H7 (cell line): ENCODE measurements at regions not wholly inside any gene's neighbourhood (a gene's known extent, or its start where the extent isn't known, plus 50 kb on each side); places are given as distances from the start of the nearest gene placed in this dataset.
A peak's percentile ranks its signal among the peaks of the same experiment; 100 is the strongest.
"Not testable (repeated sequence)": the region's sequence is repeated elsewhere in the genome, so short reads cannot be mapped to it uniquely, and the experiment has no call there.

Source experiments
- DNase-seq: peaks from one replicate; pipeline ENCODE4 v3.0.0; 2012
- H3K27me3 ChIP-seq: 2 replicates; pipeline ENCODE4 v1.6.0; 2011; ENCODE audit warnings: mild to moderate bottlenecking, low read length; ENCODE audit not compliant: control insufficient read depth, insufficient read depth
- H3K36me3 ChIP-seq: replicated peaks from 2 replicates; pipeline ENCODE4 v1.5.1; 2011; ENCODE audit warnings: low read length; ENCODE audit not compliant: control insufficient read depth, insufficient read depth
- H3K4me3 ChIP-seq: 2 replicates; pipeline ENCODE4 v1.5.1; 2011; ENCODE audit warnings: low read depth, mild to moderate bottlenecking, control low read depth, low read length, moderate library complexity; ENCODE audit not compliant: insufficient read depth

DNA sequence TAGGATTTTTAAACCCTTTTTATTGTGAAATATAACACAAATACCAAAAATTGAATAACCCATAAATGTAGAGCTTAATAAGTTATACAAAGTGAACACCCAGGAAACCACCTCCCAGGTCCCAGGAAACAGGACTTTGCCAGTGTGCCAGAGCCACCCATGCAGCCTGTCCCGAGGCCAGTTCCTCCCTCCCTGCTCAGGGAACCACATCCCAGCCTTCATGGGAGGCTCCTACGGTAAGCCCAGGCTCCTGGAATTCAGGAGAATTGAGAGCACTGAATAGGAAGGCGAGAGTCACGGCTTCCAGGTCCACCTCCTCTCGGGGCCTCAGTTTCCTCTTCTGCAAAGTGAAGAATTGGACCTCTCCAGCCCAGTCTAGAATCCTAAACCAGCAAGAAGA, 178.2 kb downstream of the TMEM132E start:
- Histone ChIP-seq H3K36me3 (no peaks in the 10 kb centered on the region), H3K4me3 (no peak overlapping the region), H3K27me3 (0 out of 2 replicates have a peak, but pooled peaks cover 1% of the 10 kb centered on the region)
- no peak for DNase-seq

DNA sequence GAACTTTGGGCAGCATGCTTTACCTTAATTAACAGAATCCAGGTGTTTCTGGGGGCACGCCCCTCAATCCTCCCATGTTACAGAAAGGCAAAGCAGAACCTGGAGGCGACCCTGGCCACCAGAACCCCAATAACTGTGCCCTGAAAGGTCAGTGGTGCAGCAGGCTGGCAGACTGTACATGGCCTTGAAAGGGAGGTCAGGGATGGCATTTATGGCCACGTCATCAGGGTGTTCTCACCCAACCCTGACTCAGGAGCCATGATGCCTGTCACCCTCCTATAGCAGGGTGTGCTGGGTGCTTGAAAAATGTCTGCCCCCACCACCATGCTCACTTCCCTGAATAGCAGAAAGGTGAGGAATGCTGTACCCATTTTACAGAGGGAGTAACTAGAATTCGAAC, 177.7 kb downstream of the TMEM132E start:
- Histone ChIP-seq H3K4me3 (no peak overlapping the region), H3K36me3 (no peaks in the 10 kb centered on the region), H3K27me3 (0 out of 2 replicates have a peak, but pooled peaks cover 1% of the 10 kb centered on the region)
- no peak for DNase-seq

DNA sequence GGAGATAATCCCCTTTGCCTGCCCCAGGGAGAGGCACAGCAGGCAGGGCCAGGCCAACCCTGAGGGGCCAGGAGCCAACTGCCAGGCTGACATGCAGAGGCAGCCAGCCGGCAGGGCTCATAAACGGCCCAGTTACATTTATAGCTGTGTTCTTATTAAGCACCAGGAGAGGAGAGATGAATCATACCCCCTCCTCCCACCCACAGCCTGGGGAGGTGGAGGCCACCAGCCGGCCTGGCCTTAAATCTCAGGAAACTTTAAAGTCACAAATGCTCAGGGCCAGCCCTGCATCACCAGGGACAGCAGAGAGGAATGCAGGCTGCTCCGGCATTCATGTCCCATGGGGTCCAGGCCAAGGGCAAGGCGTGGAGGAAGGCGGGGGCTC, 177.2 kb downstream of the TMEM132E start:
- Histone ChIP-seq H3K4me3 (no peak overlapping the region), H3K36me3 (no peaks in the 10 kb centered on the region), H3K27me3 (0 out of 2 replicates have a peak, but pooled peaks cover 1% of the 10 kb centered on the region)
- DNase-seq: peak; percentile 55

DNA sequence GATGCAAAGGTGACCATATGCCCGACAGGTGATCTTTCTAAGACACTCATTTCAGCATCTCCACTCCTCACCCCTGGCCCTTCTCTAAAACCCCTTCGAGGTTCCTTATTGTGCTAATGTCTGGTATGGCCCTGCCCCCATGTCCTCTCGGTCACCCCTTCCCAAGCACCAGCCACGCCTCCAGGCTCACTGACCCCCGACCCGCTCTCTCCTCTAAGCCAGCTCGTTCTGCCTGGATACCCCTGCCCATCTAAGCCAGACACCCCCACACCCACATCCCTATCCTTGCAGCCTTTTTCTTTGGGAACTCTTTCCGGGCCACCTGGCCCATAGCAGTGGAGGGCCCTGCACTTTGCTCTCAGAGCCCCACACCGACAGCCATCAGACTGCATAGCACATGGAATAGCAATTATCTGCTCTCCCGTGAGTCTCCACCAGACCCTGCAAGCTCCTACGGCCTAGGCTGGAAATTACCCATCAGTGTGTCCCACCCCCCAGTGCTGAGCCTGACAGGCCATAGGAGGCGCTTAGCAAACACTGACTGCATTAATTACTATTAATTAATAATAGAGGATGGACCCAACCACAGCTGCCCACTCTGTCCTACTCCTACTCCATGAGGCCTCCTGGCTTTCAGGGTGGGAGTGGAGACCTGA, 176.7 kb downstream of the TMEM132E start:
- 0 out of 2 replicates have a peak, but pooled peaks cover 1% of the 10 kb centered on the region for H3K27me3 ChIP-seq
- no peaks in the 10 kb centered on the region for H3K36me3 ChIP-seq
- H3K4me3 ChIP-seq: no peak overlapping the region
- DNase-seq: no peak

DNA sequence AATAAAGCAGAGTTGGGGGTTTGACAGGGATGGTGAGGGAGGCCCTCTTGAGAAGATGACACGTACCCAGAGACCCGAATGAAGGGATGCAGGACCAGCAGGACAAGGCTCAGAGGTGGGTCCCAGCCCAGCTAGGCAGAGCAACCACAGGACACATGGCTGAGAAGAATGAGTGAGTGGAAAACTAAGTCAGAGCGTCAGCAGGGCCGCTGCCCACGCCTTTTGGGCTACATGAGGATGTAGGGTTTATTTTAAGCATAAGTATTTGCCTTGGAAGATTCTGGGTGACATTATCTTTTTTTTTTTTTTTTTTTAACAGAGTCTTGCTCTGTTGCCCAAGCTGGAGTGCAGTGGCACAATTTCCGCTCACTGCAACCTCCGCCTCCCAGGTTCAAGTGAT, 176.0 kb downstream of the TMEM132E start:
- H3K4me3 ChIP-seq: no peak overlapping the region
- no peak for DNase-seq
- H3K36me3 ChIP-seq: no peaks in the 10 kb centered on the region
- 0 out of 2 replicates have a peak, but pooled peaks cover 1% of the 10 kb centered on the region for H3K27me3 ChIP-seq

DNA sequence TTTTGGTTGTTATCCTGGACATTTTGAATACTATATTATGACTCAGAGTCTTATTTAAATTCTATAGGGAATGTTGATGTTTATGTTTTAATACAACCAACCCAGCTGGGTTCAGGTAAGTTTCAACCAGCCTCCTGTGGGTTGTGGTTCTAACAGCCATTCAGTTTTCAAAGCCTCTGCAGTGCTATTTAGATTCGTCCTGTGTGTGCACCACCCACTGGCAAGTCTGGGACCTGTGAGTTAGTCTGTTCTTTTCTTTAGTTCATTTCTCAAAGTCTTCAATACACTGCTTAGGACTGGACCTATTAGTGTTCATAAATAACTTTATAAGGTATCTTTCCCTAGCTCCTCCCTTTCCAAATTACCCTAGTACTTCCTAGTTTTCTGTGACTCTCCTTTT, 170.6 kb downstream of the TMEM132E start:
- no peak for DNase-seq
- 0 out of 2 replicates have a peak, but pooled peaks cover 1% of the 10 kb centered on the region for H3K27me3 ChIP-seq
- no peaks in the 10 kb centered on the region for H3K36me3 ChIP-seq
- H3K4me3 ChIP-seq: no peak overlapping the region

DNA sequence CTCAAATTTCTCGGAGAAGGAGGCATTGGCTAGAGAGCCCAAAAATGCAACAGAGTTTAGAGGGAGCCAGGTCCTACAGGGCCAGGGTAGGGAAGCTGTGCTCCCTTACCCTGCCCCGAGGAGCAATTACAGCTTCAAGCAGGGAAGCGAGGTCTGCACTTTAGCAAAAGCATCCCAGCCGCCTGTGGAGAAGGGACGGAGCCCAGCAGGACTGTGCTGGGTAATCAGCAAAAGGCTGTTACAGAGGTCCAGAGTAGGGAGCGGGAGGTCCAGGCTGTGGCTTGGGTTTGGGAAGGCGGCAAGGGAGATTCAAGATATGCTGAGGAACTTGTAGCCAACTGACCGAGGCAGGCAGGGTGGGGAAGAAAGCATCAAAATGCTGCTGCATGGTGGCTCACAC, 162.6 kb downstream of the TMEM132E start:
- Histone ChIP-seq H3K4me3 (no peak overlapping the region), H3K27me3 (no peaks in the 10 kb centered on the region), H3K36me3 (no peaks in the 10 kb centered on the region)
- DNase-seq: no peak

DNA sequence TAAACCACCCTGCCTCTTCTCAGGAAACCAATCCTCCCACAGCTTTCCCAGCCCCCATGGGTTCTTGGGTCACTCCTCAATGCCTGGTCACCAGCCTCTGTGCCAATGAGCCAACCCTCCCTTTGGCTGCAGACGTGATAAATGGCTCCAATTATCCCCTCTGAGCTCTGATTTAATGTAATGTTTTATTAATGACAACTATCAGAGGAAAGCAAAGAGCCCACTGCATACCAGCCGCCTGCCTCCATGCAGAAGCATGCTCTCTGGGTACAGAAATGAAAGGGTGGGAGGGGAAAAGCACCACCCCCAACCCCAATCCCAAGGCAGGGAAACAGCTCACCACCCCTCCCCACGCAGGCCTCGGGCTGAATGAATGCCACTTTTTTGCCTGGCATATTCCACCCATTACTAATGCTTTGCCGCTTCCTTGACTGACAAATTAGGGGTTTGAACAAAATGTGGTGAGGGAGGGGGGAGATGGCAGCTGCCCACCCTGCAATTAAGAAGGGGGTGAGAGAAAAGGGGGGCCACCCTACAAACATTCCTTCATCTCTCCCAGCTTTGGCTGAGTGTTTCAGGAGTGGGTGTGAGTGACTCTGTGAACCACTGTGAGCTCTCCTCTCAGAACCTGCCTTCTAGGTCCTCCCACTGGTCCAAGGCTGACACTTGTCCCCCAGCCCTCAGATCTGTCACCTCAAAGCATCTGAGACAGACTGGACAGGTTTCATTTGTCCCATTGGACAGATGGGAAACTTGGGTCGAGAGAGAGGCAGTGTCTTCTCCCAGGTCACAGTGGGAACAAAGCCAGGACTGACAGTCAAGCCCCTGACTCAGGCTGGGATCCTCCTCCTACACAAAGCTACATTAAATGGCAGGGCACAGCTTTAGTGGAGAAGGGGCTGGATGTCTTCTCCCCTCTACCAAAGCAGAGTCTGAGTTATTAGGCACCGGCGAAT, 161.5 kb downstream of the TMEM132E start:
- no peaks in the 10 kb centered on the region for H3K36me3 ChIP-seq
- no peak overlapping the region for H3K4me3 ChIP-seq
- no peak for DNase-seq
- no peaks in the 10 kb centered on the region for H3K27me3 ChIP-seq

DNA sequence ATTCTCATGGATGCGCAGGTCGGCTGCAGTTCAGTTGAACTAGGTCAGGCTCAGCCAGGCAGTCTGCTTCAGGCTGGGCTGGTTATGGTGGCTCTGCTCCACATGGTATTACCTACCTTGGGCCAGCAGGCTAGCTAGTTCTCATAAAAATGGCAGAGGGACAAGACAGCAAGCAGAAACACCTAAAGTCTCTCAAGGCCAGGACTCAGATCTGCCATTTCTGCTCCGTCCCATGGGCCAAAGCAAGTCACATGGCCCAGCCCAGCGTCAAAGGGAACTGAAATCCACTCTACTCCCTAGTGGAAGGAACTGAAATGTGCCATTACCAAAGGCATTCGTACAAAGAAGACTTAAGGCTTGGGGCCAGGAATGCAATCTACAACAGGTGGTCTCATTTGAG, 160.0 kb downstream of the TMEM132E start:
- DNase-seq: no peak
- H3K36me3 ChIP-seq: no peaks in the 10 kb centered on the region
- H3K27me3 ChIP-seq: no peaks in the 10 kb centered on the region
- no peak overlapping the region for H3K4me3 ChIP-seq

DNA sequence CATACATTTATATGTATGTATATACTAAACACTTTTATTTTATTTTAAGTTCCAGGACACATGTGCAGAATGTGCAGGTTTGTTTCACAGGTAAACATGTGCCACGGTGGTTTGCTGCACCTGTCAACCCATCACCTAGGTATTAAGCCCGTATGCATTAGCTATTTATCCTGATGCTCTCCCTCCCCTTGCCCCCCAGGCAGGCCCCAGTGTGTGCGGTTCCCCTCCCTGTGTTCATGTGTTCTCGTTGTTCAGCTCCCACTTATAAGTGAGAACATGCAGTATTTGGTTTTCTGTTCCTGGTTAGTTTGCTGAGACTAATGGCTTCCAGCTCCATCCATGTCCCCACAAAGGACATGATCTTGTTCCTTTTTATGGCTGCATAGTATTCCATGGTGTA, 158.3 kb downstream of the TMEM132E start:
- H3K4me3 ChIP-seq, H3K27me3 ChIP-seq, H3K36me3 ChIP-seq, DNase-seq: not testable (repeated sequence)

DNA sequence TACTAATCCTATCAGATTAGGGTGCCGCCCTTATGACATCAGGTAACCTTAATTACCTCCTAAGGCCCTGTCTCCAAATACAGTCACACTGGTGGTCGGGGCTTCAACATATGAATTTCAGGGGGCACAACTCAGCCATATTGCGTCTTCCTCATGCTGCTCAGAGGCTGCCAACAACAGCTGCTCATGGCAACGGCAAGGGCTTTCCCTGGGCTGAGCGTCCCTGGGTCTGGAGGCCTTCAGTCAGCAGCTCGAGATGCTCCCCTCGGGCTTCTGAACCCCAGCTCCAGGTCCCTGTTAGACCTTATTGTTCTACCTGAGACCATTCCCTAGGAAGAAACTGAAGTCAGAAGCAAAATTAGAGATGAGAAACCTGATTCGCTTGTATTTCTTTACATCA, 157.2 kb downstream of the TMEM132E start:
- no peaks in the 10 kb centered on the region for H3K36me3 ChIP-seq
- no peaks in the 10 kb centered on the region; the same call in 1 of the 2 replicates for H3K27me3 ChIP-seq
- DNase-seq: no peak
- H3K4me3 ChIP-seq: no peak overlapping the region

DNA sequence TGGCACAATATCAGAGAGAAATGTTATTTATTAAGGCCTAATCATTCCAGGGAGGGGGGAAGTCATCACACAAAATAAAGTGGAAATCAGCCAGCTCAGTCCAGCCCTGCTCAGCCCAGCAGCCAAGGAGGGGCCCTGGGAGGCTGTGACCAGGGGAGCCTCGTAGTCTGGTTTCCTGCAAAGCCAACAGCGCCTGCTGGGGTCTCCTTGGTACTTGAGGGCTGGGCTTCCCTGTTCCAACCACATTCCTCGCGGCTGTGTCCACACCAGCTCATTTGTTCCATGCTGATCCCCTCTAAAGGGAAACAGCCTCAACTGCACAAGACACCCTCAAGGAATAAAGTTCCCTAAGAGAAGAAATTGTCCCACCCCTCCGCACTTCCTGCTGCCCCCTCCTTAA, 154.0 kb downstream of the TMEM132E start:
- no peak for DNase-seq
- H3K36me3 ChIP-seq: no peaks in the 10 kb centered on the region
- no peak overlapping the region for H3K4me3 ChIP-seq
- H3K27me3 ChIP-seq: no peaks in the 10 kb centered on the region; the same call in none of the 2 replicates

DNA sequence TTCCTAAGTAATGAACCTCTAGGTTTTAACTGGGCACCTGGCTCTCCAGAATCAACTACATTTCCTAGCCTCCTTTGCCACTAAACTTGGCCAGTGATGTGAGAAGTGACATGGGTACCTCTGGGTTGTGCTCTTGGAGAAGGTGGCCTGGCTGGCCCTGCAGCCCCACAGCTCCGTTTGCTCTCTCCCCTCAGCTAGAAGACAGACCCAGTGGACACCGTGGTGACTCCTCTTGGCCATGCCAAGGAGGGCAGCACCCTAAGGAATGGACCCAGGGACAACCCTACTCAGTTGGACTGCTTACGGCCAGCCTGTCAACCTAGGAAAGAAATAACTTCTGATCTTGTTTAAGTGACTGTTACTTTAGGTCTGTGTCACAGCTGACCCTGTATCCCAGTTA, 151.4 kb downstream of the TMEM132E start:
- DNase-seq: no peak
- Histone ChIP-seq H3K27me3 (no peaks in the 10 kb centered on the region; the same call in none of the 2 replicates), H3K36me3 (no peaks in the 10 kb centered on the region), H3K4me3 (no peak overlapping the region)

DNA sequence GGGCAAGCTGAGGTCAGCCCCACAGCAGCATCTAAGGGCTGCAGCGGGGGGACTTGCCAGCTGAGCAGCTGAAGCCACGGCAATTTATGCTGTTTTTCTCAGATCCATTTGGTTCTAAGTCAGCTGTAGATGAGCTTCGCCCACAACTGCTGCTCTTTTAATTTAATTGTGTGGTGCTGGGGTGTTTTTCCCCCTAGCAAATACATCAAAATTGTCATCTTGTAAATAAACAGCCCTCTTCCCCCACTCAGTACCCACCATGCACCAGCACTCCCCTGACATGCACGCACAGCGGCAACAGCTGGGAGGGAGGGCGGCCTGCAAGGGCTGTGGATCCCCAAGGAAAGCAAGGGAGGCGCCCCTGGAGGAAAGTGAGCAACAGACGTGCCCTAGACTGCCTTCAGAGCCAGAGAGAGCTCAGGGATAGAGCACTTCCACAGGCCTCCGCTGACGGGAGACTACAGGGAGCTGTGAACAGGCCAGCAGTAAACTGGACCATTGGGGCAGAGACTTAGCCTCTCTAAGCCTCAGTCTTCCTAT, 149.5 kb downstream of the TMEM132E start:
- no peak overlapping the region for H3K4me3 ChIP-seq
- DNase-seq: peak; percentile 70

DNA sequence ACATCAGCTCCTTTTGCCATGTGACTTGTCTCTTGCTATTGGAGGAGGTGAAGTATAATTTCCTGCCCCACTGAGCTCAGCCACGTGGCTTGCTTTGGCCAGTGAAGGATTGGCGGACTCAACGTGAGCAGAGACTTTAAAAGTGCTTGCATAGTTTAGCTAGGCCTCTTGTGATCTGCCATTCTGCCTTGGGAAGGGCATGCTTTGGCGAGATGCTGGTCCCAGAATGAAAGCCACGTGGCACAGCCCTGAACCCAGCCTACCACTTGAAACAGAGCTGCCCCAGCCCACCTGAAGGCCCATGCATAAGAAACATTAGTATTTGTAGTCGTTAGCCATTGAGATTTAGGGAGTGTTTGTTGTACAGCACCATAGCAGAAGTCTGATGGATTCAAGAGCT, 148.2 kb downstream of the TMEM132E start:
- H3K4me3 ChIP-seq: no peak overlapping the region
- DNase-seq: no peak
- no peaks in the 10 kb centered on the region; the same call in none of the 2 replicates for H3K27me3 ChIP-seq
- no peaks in the 10 kb centered on the region for H3K36me3 ChIP-seq

More for the DNA sequence above, 149.5 kb downstream of the TMEM132E start:
- Histone ChIP-seq H3K27me3 (no peaks in the 10 kb centered on the region; the same call in none of the 2 replicates), H3K36me3 (no peaks in the 10 kb centered on the region)
